ENCODE measurements at regions not wholly inside any gene's neighbourhood (a gene's known extent, or its start where the extent isn't known, plus 50 kb on each side); places are given as distances from the start of the nearest gene placed in this dataset.

DNA sequence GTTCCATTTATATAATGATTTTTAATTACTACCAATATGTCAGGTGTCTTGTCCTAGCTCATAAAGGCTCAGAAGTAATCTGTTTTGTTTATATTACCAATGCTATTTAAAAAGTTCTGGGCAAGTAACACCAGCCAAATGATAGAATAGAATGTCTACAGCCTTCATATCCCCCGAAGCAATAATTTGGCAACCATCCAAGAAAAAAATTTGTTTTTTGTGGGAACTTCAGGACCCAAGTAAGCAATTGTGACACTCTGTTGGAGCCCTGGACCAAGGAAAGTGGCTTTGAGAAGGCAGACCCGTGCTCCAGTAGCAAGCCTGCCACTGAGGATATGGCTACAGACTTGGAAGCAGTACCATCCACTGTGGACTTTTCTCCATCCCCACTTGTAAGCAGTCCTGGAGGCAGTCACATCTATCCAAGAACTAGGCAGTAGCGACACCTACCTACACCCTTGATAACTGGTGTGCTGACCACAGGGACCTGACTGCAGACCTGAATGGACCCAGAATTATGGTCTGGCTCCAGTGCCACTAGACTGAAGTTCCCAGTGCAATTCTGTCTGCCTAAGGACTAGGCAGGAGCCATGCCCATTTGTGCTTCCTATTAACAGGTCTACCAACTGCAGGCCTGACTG is 870.7 kb upstream of the ADGRL2 start:
- intact Hi-C loops (cut with DNase I): no loop called here
- DNase-seq (ENCODE audit: low spot score): no peak

DNA sequence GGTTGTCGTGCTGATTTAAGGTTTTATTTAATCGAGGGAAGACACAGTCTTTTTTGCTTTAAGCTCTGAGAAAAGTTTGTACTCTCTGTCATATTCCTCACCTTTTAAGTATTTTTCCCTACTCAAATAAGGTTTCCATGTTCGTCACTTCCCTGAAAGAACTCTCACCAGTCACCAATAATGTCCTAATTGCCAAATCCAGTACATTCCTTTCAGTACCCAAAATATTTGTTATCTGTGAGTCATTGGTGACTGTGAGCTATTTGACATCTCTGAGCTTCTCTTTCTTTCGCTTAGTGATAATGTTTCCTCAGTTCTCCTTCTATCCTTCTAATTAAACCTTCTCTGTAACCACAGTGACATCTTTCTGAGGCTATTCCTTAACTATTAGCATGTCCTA is 874.2 kb upstream of the ADGRL2 start:
- intact Hi-C loops (cut with DNase I): no loop called here
- DNase-seq (ENCODE audit: low spot score): no peak

DNA sequence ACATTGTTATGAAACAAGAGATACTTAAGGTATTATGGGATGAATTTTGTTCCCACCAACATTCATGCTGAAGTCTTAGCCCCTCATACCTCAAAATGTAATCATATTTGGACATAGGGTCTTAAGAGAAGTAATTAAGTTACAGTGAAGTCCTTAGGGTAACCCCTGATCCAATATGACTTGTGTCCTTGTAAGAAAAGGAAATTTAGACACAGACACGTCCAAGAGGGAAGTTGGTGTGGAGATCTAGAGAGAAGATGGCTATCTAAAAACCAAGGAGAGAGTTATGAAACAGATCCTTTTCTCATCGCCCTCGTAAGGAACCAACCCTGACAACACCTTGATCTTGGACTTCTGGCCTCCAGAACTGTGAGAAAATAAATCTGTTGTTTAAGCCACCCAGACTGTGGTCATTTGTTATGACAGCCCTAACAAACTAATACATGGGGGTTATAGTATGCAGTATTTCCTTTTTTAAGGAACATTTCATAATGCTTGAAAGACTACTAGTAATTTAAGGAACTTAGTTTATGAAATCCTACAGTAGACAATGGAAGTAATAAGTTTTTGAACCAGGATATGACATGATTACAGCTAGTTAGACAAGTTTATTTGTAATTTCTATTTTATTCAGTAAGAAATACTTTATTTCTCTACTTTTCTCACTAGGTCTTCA is 875.5 kb upstream of the ADGRL2 start:
- DNase-seq (ENCODE audit: low spot score): no peak
- intact Hi-C loops (cut with DNase I): no loop called here

DNA sequence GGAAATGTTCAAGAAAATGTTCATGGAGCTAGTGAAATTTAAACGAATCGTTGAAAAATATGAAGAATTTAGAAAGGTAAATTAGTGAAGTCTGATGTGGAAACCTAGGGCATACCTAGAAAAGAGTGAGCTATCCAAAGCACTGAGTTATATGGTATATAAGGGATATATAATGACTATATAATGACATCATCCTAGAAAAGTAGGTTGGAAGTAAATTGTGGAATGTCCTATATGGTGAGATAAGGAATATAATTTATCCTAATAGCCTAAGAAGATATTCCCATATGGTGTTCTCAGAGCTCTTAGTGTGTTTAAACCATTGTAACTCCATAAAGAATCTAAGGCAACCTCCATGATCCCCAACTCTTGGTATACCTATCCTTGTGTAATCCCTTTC is 876.4 kb upstream of the ADGRL2 start:
- no peak for DNase-seq (ENCODE audit: low spot score)
- intact Hi-C loops (cut with DNase I): no loop called here

DNA sequence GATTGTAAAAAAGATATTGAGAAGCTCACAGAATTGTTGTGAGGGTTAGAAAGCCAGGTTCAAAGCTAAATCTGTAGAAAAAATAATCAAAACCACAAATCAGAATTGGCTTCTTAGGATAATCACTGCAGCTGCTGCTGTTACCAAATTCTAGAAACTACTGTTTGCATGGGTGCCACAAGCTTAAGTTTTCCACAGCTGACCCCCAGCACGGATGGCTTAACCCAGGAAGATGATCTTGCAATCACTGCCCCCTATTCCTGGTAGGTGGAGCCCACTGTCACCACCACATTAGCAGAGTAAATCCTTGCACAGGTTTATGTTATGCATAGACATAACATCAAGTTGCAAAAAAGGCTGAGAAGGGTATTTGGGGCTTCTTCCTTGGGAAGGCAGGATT is 877.8 kb upstream of the ADGRL2 start:
- DNase-seq (ENCODE audit: low spot score): no peak
- intact Hi-C loops (cut with DNase I): no loop called here

DNA sequence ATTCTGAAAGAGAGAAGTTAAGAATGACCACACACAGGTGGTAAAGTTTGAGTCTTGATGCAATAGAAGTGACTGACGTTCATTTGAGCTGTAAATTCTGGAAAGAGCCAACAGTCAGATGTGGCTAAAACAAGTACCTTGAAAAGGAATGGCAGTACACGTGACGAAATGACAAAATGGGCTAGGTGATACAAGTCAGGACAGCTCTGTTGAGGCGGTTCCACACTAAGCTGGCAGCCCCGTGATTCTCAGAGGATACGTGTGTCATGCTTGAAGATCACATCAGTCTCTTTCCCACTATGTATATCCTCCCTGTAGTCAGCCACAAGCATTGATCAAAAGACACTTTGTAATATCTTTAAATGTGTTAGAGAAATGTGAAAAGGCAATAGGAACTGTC is 881.3 kb upstream of the ADGRL2 start:
- intact Hi-C loops (cut with DNase I): no loop called here
- DNase-seq (ENCODE audit: low spot score): no peak

DNA sequence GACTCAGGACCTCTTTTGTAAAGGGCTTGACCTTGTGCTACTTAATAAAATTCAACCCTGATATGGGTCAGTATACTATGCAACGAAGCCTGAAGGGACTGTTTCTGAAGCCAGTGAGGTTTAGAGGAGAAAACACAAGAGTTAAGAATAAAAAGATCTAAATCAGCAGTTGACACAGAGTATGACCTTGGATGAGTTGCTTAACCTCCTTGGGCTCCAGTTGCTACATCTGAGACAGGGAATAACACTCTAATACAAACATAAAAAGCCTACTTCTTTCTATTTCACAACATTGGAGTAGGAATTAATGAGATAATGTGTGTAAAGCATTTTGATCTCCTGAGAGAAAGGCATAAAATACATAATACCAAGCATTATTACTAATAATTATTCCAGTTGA is 882.4 kb upstream of the ADGRL2 start:
- intact Hi-C loops (cut with DNase I): no loop called here
- DNase-seq (ENCODE audit: low spot score): no peak

DNA sequence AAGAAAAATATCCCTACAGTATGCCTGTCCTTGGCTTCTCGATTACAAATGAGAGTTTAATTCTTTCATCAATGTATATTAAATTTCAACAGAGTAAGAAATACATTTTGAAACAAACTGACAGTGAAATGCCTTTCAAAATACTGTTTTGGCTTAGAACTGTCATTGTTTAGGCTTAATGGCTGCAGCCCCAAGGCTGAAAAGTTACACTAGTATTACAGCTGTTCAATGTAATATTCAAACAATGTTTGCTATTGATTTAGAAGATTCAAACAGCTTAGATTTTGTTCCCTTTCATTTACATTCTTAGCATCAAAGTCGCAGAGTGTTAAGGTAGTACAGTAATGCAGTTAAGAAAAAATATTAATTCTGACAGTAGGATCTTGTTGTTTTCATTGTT is 882.9 kb upstream of the ADGRL2 start:
- no peak for DNase-seq (ENCODE audit: low spot score)
- intact Hi-C loops (cut with DNase I): no loop called here

DNA sequence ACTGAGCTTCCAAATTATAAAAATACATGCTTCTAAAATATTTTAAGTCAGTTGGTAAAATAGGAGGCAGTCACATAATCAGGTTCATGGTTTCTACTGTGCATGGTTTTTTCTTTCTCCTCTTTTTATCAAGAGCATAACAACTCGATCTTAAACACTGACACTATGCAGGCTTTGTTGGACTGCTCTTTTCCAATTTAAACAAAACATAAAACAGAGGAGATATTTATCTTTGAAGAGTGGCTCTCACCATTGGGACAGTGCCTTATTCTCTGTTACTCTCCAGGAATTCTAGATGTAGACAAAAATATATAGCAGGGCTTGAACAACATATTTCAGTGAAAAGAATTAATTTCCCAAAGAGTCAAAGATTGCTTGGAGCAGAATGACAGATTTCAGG is 883.5 kb upstream of the ADGRL2 start:
- no peak for DNase-seq (ENCODE audit: low spot score)
- intact Hi-C loops (cut with DNase I): no loop called here

DNA sequence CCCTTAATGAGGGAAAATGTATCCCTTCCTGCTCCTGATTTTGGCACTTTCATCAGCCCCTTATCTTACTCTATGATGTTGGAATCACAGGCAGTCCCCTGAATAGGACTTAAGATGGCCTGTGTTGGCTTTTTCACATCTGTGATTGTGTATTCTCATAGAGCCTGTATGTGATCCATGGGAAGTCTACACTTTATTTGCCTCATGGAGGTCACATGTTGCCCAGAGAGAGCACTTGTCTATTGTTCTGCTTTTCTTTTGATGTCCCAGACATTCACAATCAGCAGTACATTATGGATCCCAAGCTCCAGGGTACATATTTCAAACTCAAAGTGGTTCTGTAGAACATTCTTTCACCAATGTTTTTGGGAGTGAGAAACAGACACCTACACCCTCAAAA is 885.2 kb upstream of the ADGRL2 start:
- intact Hi-C loops (cut with DNase I): no loop called here
- no peak for DNase-seq (ENCODE audit: low spot score)

DNA sequence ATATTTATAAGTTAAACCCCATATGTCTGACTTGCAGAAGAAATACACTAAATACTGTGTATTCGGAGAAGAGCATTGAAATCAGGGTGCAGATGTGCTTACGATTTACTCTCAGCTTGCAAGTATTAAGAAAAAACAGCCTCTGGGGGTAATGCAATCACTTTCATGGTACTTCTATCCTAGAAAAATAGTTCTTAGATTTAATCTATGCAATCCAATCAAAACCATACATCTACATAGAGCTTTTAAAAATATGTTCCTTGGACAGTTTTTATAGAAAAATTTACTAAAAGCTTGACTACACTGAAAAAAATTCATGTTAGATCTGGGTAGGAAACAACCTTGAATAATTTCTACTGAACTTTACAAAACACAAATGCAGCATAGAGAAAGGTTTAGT is 890.3 kb upstream of the ADGRL2 start:
- intact Hi-C loops (cut with DNase I): no loop called here

DNA sequence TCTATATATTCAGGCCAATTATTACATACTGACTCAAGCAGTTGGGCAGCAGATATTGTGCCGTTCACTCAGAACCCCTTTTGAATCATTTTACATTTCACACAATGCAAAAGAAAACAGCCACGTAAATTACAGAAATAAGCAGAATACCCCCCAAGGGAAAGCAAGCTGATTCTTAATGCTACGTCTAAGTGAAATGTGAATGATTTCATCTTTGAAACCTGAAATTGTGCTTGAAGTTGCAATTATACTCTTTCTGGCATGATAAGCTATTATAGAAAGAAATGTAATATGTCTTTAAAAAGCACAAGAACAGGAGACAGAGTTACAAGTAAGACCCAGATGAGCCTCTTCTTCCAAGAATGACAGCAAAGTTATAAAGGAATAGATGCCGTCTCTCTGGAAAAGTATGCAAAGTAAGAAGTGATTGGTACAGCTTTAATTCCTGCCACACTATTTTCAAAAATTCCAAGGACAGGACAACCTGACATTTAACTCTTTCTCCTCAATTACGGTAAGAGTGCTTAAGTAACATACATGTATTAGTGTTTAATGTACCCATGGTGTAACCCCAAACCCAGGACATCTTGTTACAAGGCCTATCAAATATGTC is 891.5 kb upstream of the ADGRL2 start:
- DNase-seq (ENCODE audit: low spot score): no peak
- intact Hi-C loops (cut with DNase I): no loop called here

More for the DNA sequence above, 890.3 kb upstream of the ADGRL2 start:
- no peak for DNase-seq (ENCODE audit: low spot score)

DNA sequence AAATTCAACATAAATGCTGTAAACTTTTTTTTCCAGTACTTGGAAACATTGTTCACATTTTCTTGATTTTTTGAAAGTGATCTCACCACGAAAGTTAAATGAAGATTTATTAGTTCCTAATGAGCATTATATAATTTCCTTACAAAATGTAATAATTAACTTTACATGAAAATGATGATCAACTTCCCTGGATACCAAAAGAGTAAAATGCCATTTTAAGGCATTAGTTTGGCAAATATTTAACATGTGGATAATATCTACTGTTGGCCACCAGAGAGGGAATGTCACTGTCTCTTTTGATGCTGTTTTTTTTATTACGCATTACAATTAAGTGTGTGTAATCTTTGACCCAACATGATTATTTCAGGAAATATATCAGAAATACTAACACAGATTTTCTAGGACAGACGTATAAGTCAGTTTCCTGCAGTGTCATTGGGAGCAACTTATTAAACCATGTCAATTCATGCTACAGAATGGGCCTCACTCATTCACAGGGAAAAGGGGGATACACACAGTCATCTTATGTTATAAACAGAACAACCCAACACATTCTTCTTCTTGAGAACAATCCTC is 903.9 kb upstream of the ADGRL2 start:
- intact Hi-C loops (cut with DNase I): no loop called here
- DNase-seq (ENCODE audit: low spot score): no peak

DNA sequence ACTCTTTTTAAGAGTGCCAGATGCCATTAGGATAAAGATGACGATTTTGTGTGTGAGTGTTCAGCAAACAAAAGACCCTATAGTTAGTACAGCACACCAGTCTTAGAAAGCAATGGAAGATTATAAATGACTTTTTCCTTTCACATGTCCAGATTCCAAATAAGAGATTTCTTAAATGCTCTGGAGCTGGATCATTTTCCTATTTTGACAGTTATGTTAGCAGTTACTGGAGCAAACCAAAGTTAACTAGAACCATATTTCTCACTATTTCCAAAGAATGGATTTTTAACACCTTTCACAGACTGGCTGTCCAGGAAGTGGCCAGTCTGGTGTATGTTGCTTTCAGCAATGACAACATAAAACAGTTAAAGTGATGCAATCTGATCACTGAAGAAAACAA is 905.8 kb upstream of the ADGRL2 start:
- intact Hi-C loops (cut with DNase I): no loop called here
- no peak for DNase-seq (ENCODE audit: low spot score)

DNA sequence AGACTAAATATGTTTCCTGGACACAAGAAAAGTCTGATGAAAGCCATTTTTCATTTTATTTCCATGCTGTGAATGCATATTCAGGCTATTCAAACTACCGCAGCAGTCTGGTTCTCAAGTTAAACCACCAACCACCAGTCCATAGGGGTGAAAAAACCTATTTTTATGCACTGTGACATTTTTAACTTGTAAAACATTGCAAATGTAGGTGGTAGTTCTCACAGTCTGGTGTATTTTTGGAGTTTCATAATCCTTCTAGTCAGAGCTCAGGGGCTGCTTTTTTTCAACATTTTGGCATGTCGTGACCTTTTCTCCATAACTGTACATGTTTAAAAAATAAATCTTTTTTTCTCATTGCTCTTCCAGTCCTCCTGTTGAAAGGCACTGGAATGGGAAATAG is 907.6 kb upstream of the ADGRL2 start:
- intact Hi-C loops (cut with DNase I): no loop called here
- no peak for DNase-seq (ENCODE audit: low spot score)

DNA sequence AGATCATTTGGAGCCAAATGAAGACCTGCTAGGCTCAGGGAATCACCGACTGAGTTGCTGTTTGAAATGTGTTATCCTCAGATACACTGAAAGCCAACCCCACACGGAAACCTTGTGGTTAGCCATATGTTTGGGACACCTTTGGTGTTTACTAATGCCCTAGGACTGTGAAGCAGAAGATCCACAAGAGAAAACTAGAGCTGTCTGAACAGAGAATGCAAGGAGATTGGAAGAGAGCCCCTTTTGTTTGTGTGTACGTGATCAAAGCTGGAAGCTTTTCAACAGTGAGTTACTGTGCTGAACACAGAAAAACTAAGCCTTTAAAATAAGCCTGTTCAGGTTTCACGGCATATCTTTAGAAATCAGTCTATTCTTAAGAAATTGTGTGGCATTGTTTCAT is 908.2 kb upstream of the ADGRL2 start:
- DNase-seq (ENCODE audit: low spot score): no peak
- intact Hi-C loops (cut with DNase I): no loop called here

DNA sequence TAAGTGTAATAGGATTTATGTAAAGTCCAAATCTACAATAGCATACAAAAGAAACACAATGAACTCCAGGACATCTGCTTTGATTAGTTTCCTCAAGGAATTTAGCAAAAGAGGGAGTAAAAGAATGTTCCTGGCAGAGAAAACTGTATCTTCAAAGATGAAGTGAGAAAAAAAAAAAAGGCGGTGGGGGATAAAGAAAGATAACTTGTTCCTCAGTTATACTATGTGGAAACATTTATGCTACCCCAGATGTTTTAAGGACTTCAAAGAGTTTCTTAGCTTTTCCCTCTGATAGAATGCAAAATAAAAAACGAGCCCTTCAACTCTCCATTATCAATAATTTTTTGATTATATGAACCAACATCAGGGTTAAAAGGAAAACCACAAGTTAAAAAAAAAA is 908.9 kb upstream of the ADGRL2 start:
- intact Hi-C loops (cut with DNase I): no loop called here

DNA sequence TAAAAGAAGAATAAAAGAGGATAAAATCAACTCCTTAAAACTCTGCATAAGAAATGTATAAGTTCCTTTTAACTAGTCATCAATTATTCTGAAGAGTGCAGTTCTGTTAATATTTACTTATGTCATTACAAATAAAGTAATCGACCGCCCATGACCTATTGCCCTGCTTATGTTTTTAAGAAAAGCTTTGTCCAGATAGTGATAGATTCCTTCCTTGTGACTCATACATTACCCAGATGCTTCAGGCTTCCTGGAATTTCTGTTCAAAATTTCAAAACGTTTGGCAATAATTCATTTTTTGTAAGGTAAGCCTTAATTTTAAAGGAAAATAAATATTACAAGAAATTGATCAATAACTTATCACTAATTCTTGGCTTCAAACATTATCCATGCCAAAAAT is 918.2 kb upstream of the ADGRL2 start:
- DNase-seq (ENCODE audit: low spot score): no peak
- intact Hi-C loops (cut with DNase I): no loop called here

More for the DNA sequence above, 908.9 kb upstream of the ADGRL2 start:
- no peak for DNase-seq (ENCODE audit: low spot score)

DNA sequence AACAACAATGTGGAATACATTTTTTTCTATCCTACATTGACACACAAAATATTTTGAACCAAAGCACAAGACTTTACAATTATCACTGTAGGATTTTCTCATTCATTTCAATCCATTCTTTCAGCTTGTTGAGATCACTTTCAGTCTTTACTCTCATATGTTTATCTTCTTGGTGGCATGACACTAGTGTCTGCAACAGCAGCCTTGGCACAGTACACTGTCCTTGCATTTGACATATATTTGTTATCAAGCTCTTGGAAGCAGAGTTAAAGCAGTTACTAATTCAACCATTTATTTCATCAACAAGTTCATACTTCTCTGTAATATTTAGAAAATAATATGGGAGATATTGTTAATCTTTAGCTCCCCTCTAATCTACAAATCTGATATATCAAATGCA is 922.4 kb upstream of the ADGRL2 start:
- intact Hi-C loops (cut with DNase I): no loop called here
- no peak for DNase-seq (ENCODE audit: low spot score)

DNA sequence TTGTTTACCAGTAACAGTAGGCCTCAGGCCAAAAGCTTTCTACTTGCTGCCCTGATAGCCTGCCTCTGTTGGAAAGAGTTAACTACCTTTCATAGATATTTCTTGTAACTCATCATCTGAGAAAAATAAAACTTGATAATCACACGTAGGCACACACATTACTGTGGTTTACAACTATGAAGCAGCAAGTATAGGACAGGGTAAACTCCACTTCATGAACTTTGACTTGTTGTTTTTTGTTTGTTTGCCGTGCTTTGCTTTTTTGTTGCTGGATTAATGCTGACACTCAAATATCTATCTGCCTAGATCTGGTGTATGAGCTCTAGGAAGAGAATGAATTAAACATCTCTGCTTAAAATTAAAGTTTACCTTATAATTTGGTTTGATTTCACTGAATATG is 924.7 kb upstream of the ADGRL2 start:
- intact Hi-C loops (cut with DNase I): no loop called here
- DNase-seq (ENCODE audit: low spot score): no peak

DNA sequence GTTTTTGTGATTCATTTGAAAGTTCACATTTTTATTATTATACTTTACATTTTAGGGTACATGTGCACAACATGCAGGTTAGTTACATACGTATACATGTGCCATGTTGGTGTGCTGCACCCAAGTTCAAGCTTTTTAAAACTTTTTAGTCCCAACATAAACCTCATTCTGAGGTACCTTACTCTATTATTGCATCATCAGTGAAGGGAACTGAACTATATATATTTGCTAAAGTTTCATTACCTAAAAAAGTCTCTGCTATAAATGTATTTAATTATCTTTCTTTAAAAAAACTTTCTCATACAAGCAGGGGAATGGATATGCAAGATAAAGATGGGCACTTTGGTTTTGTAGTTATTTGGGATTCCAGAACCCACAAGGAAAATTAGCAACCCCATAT is 931.4 kb upstream of the ADGRL2 start:
- no peak for DNase-seq (ENCODE audit: low spot score)
- intact Hi-C loops (cut with DNase I): no loop called here
